ENCODE measurements at regions not wholly inside any gene's neighbourhood (a gene's known extent, or its start where the extent isn't known, plus 50 kb on each side); places are given as distances from the start of the nearest gene placed in this dataset.
A peak's percentile ranks its signal among the peaks of the same experiment; 100 is the strongest.

DNA sequence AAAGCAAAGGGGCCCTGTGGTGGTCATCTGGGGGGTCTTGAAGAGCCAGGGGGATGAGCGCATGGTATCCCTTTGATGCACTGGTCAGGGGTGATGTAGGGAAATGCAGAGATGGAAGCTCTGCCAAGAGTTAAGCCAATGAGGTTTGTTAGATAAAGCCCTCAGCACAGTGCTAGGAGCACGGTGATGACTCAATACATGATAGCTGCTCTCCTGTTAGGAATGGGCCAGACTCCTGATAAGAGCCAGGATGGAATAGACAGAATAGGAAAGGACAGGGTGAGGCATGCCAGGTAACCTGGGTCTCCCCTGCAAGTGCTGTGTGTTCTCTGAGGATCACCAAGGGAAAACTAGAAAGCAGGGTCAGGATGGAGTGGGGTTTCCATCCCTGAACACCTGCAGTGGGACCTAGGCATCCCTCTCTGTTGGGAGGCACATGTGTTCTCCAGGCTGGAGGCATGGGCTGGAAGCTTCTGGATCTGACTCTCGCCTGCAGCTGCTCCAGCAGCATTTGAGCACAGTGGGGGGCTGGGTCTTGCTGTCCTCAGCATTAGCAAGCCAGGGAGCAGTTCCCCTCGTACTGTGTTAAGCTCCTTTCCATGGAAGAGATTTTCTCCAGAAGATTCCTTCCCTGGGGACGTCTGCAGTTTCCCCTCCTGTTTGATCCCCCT lies 71.8 kb upstream of the TIAM2 start:
- no peak overlapping the region for H3K4ac ChIP-seq (ENCODE audit: low read depth, low read length)
- H3K36me3 ChIP-seq (ENCODE audit: control insufficient read depth, insufficient read depth, low read length): no peaks in the 10 kb centered on the region
- H4K8ac ChIP-seq (ENCODE audit: low read depth, low read length): no peak overlapping the region
- no peaks in the 10 kb centered on the region for H3K79me1 ChIP-seq (ENCODE audit: low read length)
- H2AK5ac ChIP-seq (ENCODE audit: low read length): peak overlapping the region; percentile 12
- H2BK5ac ChIP-seq (ENCODE audit: low read length): peak overlapping the region; percentile 17
- no peak overlapping the region for H3K4me2 ChIP-seq (ENCODE audit: low read length)
- no peaks in the 10 kb centered on the region for H3K27me3 ChIP-seq (ENCODE audit: insufficient read depth, low read length, poor library complexity)
- peaks cover 10% of the 10 kb centered on the region for H3K4me1 ChIP-seq (ENCODE audit: control insufficient read depth, low read depth, low read length)
- peak overlapping the region; percentile 47 for H3K27ac ChIP-seq (ENCODE audit: low read depth, low read length)
- H4K5ac ChIP-seq (ENCODE audit: low read length): peak overlapping the region; percentile 12
- no peak overlapping the region for H3K23ac ChIP-seq (ENCODE audit: low read length)
- no peak overlapping the region for H3K4me3 ChIP-seq (ENCODE audit: low read length)
- peak overlapping the region; percentile 17 for H3K9ac ChIP-seq (ENCODE audit: low read length)
- no peak overlapping the region for H2BK120ac ChIP-seq (ENCODE audit: low read depth, low read length)
- no CpG with 5 or more reads among the region's 5 CpGs for WGBS (ENCODE audit: extremely low coverage, insufficient coverage, low lambda C conversion rate)
- H3K18ac ChIP-seq (ENCODE audit: low read length): peak overlapping the region; percentile 47
- H3K79me2 ChIP-seq (ENCODE audit: control insufficient read depth, insufficient read depth, low read length): no peaks in the 10 kb centered on the region
- H3K56ac ChIP-seq (ENCODE audit: low read length): peak overlapping the region; percentile 50
- no peak overlapping the region for H2BK15ac ChIP-seq (replicated peaks; ENCODE audit: low read depth)
- peak; percentile 76 for DNase-seq

DNA sequence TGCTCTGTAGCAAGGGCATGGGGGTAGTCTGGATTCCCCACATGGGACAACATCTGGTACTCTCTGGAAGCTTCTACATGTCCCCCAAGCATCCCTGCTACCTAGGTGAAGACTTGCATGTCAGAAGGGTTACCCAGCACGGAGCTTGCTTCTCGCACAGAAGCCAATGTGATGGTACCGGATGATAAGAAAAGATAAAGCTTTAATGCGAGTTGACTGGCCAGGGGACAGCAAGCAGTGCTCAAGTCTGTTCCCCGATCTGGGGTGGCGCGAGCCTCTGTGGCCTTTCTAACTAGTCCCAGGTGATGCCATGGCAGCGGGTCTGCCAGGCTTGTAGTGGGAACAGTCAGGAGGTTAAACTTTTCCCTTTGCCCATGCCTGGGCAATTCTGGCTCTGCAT lies 70.0 kb upstream of the TIAM2 start:
- no peak overlapping the region for H3K4me2 ChIP-seq (ENCODE audit: low read length)
- no peak overlapping the region for H2BK5ac ChIP-seq (ENCODE audit: low read length)
- WGBS (ENCODE audit: extremely low coverage, insufficient coverage, low lambda C conversion rate): no CpG with 5 or more reads among the region's 8 CpGs
- no peak overlapping the region for H2AK5ac ChIP-seq (ENCODE audit: low read length)
- H3K36me3 ChIP-seq (ENCODE audit: control insufficient read depth, insufficient read depth, low read length): no peaks in the 10 kb centered on the region
- no peak overlapping the region for H2BK120ac ChIP-seq (ENCODE audit: low read depth, low read length)
- peaks cover 12% of the 10 kb centered on the region for H3K4me1 ChIP-seq (ENCODE audit: control insufficient read depth, low read depth, low read length)
- H3K56ac ChIP-seq (ENCODE audit: low read length): peak overlapping the region; percentile 44
- H3K27ac ChIP-seq (ENCODE audit: low read depth, low read length): no peak overlapping the region
- H4K5ac ChIP-seq (ENCODE audit: low read length): no peak overlapping the region
- H2BK15ac ChIP-seq (replicated peaks; ENCODE audit: low read depth): no peak overlapping the region
- peak; percentile 49 for DNase-seq
- H4K8ac ChIP-seq (ENCODE audit: low read depth, low read length): no peak overlapping the region
- no peak overlapping the region for H3K4me3 ChIP-seq (ENCODE audit: low read length)
- no peak overlapping the region for H3K18ac ChIP-seq (ENCODE audit: low read length)
- H3K79me1 ChIP-seq (ENCODE audit: low read length): no peaks in the 10 kb centered on the region
- no peaks in the 10 kb centered on the region for H3K27me3 ChIP-seq (ENCODE audit: insufficient read depth, low read length, poor library complexity)
- no peak overlapping the region for H3K9ac ChIP-seq (ENCODE audit: low read length)
- no peak overlapping the region for H3K23ac ChIP-seq (ENCODE audit: low read length)
- no peak overlapping the region for H3K4ac ChIP-seq (ENCODE audit: low read depth, low read length)
- no peaks in the 10 kb centered on the region for H3K79me2 ChIP-seq (ENCODE audit: control insufficient read depth, insufficient read depth, low read length)

DNA sequence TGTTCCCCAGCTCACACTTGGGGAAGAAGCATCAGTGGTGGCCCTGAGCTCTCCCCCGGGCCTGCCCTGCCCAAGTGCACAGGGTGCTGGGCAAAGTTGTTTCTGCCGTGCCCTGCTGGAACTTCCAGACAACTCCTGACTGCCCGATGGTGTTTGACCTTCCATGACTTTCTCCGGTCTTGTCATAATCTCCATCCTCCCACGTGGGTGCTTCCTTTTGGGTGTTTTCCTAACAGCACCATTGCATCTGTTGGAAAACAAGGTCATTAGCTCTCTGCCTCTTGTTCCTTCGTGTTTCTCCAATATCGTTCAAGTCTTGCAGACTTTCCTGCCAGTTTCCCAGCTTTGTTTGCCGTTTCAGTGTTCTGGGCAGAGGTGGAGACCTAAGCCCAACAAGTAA lies 68.7 kb upstream of the TIAM2 start:
- Histone ChIP-seq H3K79me1 (ENCODE audit: low read length) (no peaks in the 10 kb centered on the region), H2BK5ac (ENCODE audit: low read length) (no peak overlapping the region), H4K5ac (ENCODE audit: low read length) (no peak overlapping the region), H3K27ac (ENCODE audit: low read depth, low read length) (no peak overlapping the region), H2AK5ac (ENCODE audit: low read length) (no peak overlapping the region), H3K36me3 (ENCODE audit: control insufficient read depth, insufficient read depth, low read length) (no peaks in the 10 kb centered on the region), H2BK120ac (ENCODE audit: low read depth, low read length) (no peak overlapping the region), H2BK15ac (replicated peaks; ENCODE audit: low read depth) (no peak overlapping the region), H3K9ac (ENCODE audit: low read length) (no peak overlapping the region), H3K79me2 (ENCODE audit: control insufficient read depth, insufficient read depth, low read length) (no peaks in the 10 kb centered on the region), H3K4me2 (ENCODE audit: low read length) (no peak overlapping the region), H3K56ac (ENCODE audit: low read length) (no peak overlapping the region), H3K23ac (ENCODE audit: low read length) (no peak overlapping the region), H3K4ac (ENCODE audit: low read depth, low read length) (peak overlapping the region; percentile 62), H4K8ac (ENCODE audit: low read depth, low read length) (no peak overlapping the region), H3K4me3 (ENCODE audit: low read length) (no peak overlapping the region), H3K4me1 (ENCODE audit: control insufficient read depth, low read depth, low read length) (peaks cover 17% of the 10 kb centered on the region), H3K27me3 (ENCODE audit: insufficient read depth, low read length, poor library complexity) (no peaks in the 10 kb centered on the region), H3K18ac (ENCODE audit: low read length) (peak overlapping the region; percentile 15)
- DNase-seq: no peak
- no CpG with 5 or more reads among the region's 8 CpGs for WGBS (ENCODE audit: extremely low coverage, insufficient coverage, low lambda C conversion rate)

DNA sequence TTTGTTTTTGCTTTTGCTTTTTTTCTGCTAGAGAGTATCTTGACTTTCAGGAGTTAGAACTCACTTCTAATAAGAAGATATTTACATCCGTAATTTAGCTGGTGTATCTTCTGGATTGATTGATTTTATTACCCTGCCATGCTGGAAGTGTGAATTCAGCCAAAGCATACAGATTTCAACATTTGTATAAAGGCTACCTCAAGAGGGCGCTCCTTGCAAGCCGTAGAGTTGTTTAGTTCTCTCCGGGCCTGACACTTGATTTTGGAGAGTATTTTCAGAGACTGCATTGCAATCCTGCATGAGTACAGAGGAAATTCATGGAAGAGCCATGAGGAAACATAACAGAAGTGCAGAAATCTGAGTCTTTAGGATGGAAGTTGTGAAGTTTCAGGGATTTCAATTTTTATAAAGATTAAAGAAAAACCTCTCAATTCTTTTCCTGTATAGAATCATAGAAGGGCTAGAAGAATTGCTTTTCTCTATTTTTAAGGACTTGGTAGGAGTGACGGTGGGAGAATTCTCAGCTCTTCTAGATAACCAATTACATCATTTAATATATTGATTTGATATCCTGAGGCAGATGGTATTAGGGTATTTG lies 66.7 kb upstream of the TIAM2 start:
- Histone ChIP-seq H3K23ac (ENCODE audit: low read length) (no peak overlapping the region), H3K79me2 (ENCODE audit: control insufficient read depth, insufficient read depth, low read length) (no peaks in the 10 kb centered on the region), H2BK120ac (ENCODE audit: low read depth, low read length) (no peak overlapping the region), H3K4me1 (ENCODE audit: control insufficient read depth, low read depth, low read length) (peaks cover 28% of the 10 kb centered on the region), H3K4ac (ENCODE audit: low read depth, low read length) (no peak overlapping the region), H3K4me3 (ENCODE audit: low read length) (no peak overlapping the region), H3K18ac (ENCODE audit: low read length) (no peak overlapping the region), H3K9ac (ENCODE audit: low read length) (no peak overlapping the region), H3K56ac (ENCODE audit: low read length) (no peak overlapping the region), H4K8ac (ENCODE audit: low read depth, low read length) (no peak overlapping the region), H3K27me3 (ENCODE audit: insufficient read depth, low read length, poor library complexity) (no peaks in the 10 kb centered on the region), H4K5ac (ENCODE audit: low read length) (no peak overlapping the region), H3K36me3 (ENCODE audit: control insufficient read depth, insufficient read depth, low read length) (no peaks in the 10 kb centered on the region), H3K4me2 (ENCODE audit: low read length) (no peak overlapping the region), H2AK5ac (ENCODE audit: low read length) (no peak overlapping the region), H2BK5ac (ENCODE audit: low read length) (no peak overlapping the region), H3K27ac (ENCODE audit: low read depth, low read length) (no peak overlapping the region), H2BK15ac (replicated peaks; ENCODE audit: low read depth) (no peak overlapping the region), H3K79me1 (ENCODE audit: low read length) (no peaks in the 10 kb centered on the region)
- WGBS (ENCODE audit: extremely low coverage, insufficient coverage, low lambda C conversion rate): no CpG with 5 or more reads among the region's 5 CpGs
- DNase-seq: peak; percentile 75

DNA sequence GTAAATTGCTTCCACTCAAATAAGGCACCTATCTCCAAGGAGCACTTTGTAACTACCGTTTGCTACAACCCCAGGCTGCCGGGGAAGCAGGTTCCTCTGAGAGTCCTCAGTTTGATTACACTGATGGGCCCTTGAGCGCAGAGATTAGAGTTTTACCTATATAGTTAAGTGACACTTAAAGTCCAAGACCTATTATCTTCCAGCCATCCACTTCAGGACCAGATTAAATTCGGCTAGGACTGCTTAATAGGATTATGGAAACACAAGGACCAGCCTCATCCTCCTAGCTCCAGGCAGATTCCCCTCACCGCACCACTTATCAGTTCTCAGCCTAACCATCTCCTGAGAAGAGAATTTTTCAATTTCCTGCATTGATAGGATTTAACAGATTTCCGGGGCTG lies 64.7 kb upstream of the TIAM2 start:
- H3K79me1 ChIP-seq (ENCODE audit: low read length): no peaks in the 10 kb centered on the region
- H3K4me3 ChIP-seq (ENCODE audit: low read length): no peak overlapping the region
- H4K8ac ChIP-seq (ENCODE audit: low read depth, low read length): no peak overlapping the region
- H3K4me2 ChIP-seq (ENCODE audit: low read length): no peak overlapping the region
- peak overlapping the region; percentile 76 for H2BK5ac ChIP-seq (ENCODE audit: low read length)
- no CpG with 5 or more reads among the region's 6 CpGs for WGBS (ENCODE audit: extremely low coverage, insufficient coverage, low lambda C conversion rate)
- H2BK120ac ChIP-seq (ENCODE audit: low read depth, low read length): no peak overlapping the region
- peak overlapping the region; percentile 4 for H3K9ac ChIP-seq (ENCODE audit: low read length)
- H2BK15ac ChIP-seq (replicated peaks; ENCODE audit: low read depth): no peak overlapping the region
- peak overlapping the region; percentile 72 for H3K27ac ChIP-seq (ENCODE audit: low read depth, low read length)
- no peaks in the 10 kb centered on the region for H3K79me2 ChIP-seq (ENCODE audit: control insufficient read depth, insufficient read depth, low read length)
- H3K36me3 ChIP-seq (ENCODE audit: control insufficient read depth, insufficient read depth, low read length): no peaks in the 10 kb centered on the region
- no peak overlapping the region for H2AK5ac ChIP-seq (ENCODE audit: low read length)
- H3K56ac ChIP-seq (ENCODE audit: low read length): peak overlapping the region; percentile 77
- H3K23ac ChIP-seq (ENCODE audit: low read length): no peak overlapping the region
- H3K4me1 ChIP-seq (ENCODE audit: control insufficient read depth, low read depth, low read length): peaks cover 24% of the 10 kb centered on the region
- peak overlapping the region; percentile 96 for H3K18ac ChIP-seq (ENCODE audit: low read length)
- DNase-seq: peak; percentile 89
- H4K5ac ChIP-seq (ENCODE audit: low read length): peak overlapping the region; percentile 88
- no peaks in the 10 kb centered on the region for H3K27me3 ChIP-seq (ENCODE audit: insufficient read depth, low read length, poor library complexity)
- peak overlapping the region; percentile 90 for H3K4ac ChIP-seq (ENCODE audit: low read depth, low read length)
